SK-N-SH treated with all-trans-retinoic acid at 6 μM for 48 hours (cell line): ENCODE measurements at regions not wholly inside any gene's neighbourhood (a gene's known extent, or its start where the extent isn't known, plus 50 kb on each side); places are given as distances from the start of the nearest gene placed in this dataset.

Source experiments
- ATAC-seq: fragments of 200-7000 bp; cut with Tn5 transposase; 3 replicates; pipeline ENCODE4 v1.9.1; 2020; ENCODE audit warnings: mild to moderate bottlenecking, moderate library complexity
- BACH2 ChIP-seq: fragments of 250-450 bp; sonication (Bioruptor Pico); IDR thresholded peaks from 2 replicates; pipeline ENCODE4 v1.9.0; 2021; ENCODE audit warnings: mild to moderate bottlenecking, borderline replicate concordance
- CREB5 ChIP-seq: fragments of 250-450 bp; sonication (Bioruptor Pico); IDR thresholded peaks from 2 replicates; pipeline ENCODE4 v1.5.1; 2020; ENCODE audit warnings: low read depth, mild to moderate bottlenecking, moderate library complexity
- CSDC2 ChIP-seq: fragments of 250-450 bp; sonication (Bioruptor Pico); IDR thresholded peaks from 2 replicates; pipeline ENCODE4 v1.5.0; 2020; ENCODE audit warnings: mild to moderate bottlenecking, moderate library complexity
- CSRNP3 ChIP-seq: fragments of 250-450 bp; sonication (Bioruptor Pico); IDR thresholded peaks from 2 replicates; pipeline ENCODE4 v1.5.1; 2021; ENCODE audit warnings: mild to moderate bottlenecking, moderate library complexity
- ESRRG ChIP-seq: fragments of 250-450 bp; sonication (Bioruptor Pico); IDR thresholded peaks from 2 replicates; pipeline ENCODE4 v1.6.1; 2021; ENCODE audit warnings: mild to moderate bottlenecking
- GLIS3 ChIP-seq: fragments of 250-450 bp; sonication (Bioruptor Pico); IDR thresholded peaks from 2 replicates; pipeline ENCODE4 v1.5.0; 2020; ENCODE audit warnings: mild to moderate bottlenecking, moderate library complexity
- ISL1 ChIP-seq: fragments of 250-450 bp; sonication (Bioruptor Pico); IDR thresholded peaks from 2 replicates; pipeline ENCODE4 v2.1.2; 2022; ENCODE audit warnings: mild to moderate bottlenecking, moderate library complexity
- PATZ1 ChIP-seq: fragments of 250-450 bp; sonication (Bioruptor Pico); IDR thresholded peaks from 2 replicates; pipeline ENCODE4 v1.8.0; 2020; ENCODE audit warnings: mild to moderate bottlenecking, moderate library complexity, borderline replicate concordance
- POU6F1 ChIP-seq: fragments of 250-450 bp; sonication (Bioruptor Pico); IDR thresholded peaks from 2 replicates; pipeline ENCODE4 v1.8.0; 2021; ENCODE audit warnings: low read depth, mild to moderate bottlenecking, moderate library complexity, borderline replicate concordance
- PPARA ChIP-seq: fragments of 250-450 bp; sonication (Bioruptor Pico); IDR thresholded peaks from 2 replicates; pipeline ENCODE4 v1.5.0; 2020; ENCODE audit warnings: mild to moderate bottlenecking, borderline replicate concordance
- RARB ChIP-seq: fragments of 250-450 bp; sonication (Bioruptor Pico); IDR thresholded peaks from 2 replicates; pipeline ENCODE4 v1.8.0; 2021; ENCODE audit warnings: mild to moderate bottlenecking, moderate library complexity
- SNAI2 ChIP-seq: fragments of 250-450 bp; sonication (Bioruptor Pico); IDR thresholded peaks from 2 replicates; pipeline ENCODE4 v1.5.0; 2020; ENCODE audit warnings: mild to moderate bottlenecking, moderate library complexity
- TCF4 ChIP-seq: fragments of 250-450 bp; sonication (Bioruptor Pico); IDR thresholded peaks from 2 replicates; pipeline ENCODE4 v1.8.0; 2021; ENCODE audit warnings: mild to moderate bottlenecking, moderate library complexity, borderline replicate concordance
- TOX ChIP-seq: fragments of 250-450 bp; sonication (Bioruptor Pico); IDR thresholded peaks from 2 replicates; pipeline ENCODE4 v1.8.0; 2021; ENCODE audit warnings: mild to moderate bottlenecking, moderate library complexity, borderline replicate concordance
- ZC3H10 ChIP-seq: fragments of 250-450 bp; sonication (Bioruptor Pico); IDR thresholded peaks from 2 replicates; pipeline ENCODE4 v1.5.1; 2021; ENCODE audit warnings: mild to moderate bottlenecking, moderate library complexity
- ZFP30 ChIP-seq: fragments of 450-650 bp; formaldehyde crosslinking; IDR thresholded peaks from 2 replicates; pipeline ENCODE4 v1.5.0; 2022; ENCODE audit warnings: mild to moderate bottlenecking, moderate library complexity
- ZNF70 ChIP-seq: fragments of 450-650 bp; formaldehyde crosslinking; IDR thresholded peaks from 2 replicates; pipeline ENCODE4 v1.5.0; 2020; ENCODE audit warnings: mild to moderate bottlenecking, moderate library complexity
- ZNF8 ChIP-seq: fragments of 450-650 bp; formaldehyde crosslinking; IDR thresholded peaks from 2 replicates; pipeline ENCODE4 v1.5.0; 2020; ENCODE audit warnings: mild to moderate bottlenecking, moderate library complexity

GRCh38 chr2:118565786-118566540, 281.5 kb downstream of the EN1 start:
- no peak for TF ChIP-seq TOX (CRISPR knock-in tag)
- ATAC-seq: no peak

DNA sequence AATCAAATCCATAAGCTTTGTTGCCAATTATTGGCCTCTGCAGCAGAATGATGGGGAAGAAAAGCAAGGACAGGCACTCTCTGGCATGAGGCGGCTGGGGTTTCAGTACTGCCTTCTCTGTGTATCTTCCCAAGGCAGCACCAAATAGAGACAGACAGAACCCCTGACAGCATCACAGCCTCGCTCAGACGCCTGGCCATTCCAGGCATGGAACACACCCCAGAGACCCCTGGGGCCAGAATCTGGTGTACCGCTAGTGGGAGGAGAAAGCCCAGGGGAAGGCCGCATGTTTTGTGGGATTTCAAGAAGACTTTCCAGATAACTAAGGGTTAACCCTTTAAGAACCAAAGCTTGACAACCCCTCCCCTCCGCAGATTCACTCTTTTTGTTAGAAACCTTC, 282.1 kb downstream of the EN1 start:
- no peak for TF ChIP-seq PATZ1
- TF ChIP-seq PPARA (CRISPR knock-in tag): no peak
- TF ChIP-seq TCF4 (CRISPR knock-in tag): no peak
- no peak for TF ChIP-seq CSDC2 (CRISPR knock-in tag)
- TF ChIP-seq ZNF70 (CRISPR knock-in tag): no peak
- TF ChIP-seq CREB5: no peak
- no peak for TF ChIP-seq ZFP30 (CRISPR knock-in tag)
- no peak for ATAC-seq

DNA sequence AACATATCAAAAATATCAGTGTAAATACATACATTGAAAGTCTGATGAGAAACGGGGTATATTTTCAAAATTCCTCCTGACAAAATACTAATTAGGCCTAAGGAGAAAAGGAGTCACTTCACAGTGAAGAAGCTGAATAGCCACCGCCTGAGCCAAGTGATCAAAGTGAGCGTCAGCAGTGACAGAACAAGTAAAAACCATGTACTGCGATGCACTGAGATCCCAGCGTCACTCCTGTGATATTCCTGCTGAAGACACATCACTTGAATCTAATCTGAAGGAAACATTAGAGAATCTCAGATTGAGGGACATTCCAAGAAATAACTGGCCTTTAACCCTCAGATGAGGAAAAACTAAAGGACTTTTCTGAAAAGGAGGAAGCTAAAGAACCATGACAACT, 285.3 kb downstream of the EN1 start:
- no peak for ATAC-seq
- TF ChIP-seq TCF4 (CRISPR knock-in tag) (no peak), CSDC2 (CRISPR knock-in tag) (no peak), ZNF8 (CRISPR knock-in tag) (no peak), ISL1 (CRISPR knock-in tag) (no peak), RARB (no peak), CSRNP3 (CRISPR knock-in tag) (no peak), PATZ1 (no peak), ESRRG (CRISPR knock-in tag) (no peak), BACH2 (no peak), CREB5 (no peak), POU6F1 (CRISPR knock-in tag) (no peak)

- ATAC-seq: no peak
- TF ChIP-seq SNAI2 (CRISPR knock-in tag) (no peak), PPARA (CRISPR knock-in tag) (no peak), CSRNP3 (CRISPR knock-in tag) (no peak), PATZ1 (no peak), RARB (no peak), ZC3H10 (CRISPR knock-in tag) (no peak), BACH2 (no peak), CREB5 (no peak), GLIS3 (CRISPR knock-in tag) (no peak), ZNF70 (CRISPR knock-in tag) (no peak), ESRRG (CRISPR knock-in tag) (no peak), TOX (CRISPR knock-in tag) (no peak), TCF4 (CRISPR knock-in tag) (no peak), ZNF8 (CRISPR knock-in tag) (no peak)
These were observed 288.6 kb downstream of the EN1 start for GRCh38 chr2:118558846-118559245.
